ENCODE measurements at regions not wholly inside any gene's neighbourhood (a gene's known extent, or its start where the extent isn't known, plus 50 kb on each side); places are given as distances from the start of the nearest gene placed in this dataset.
"Not testable (repeated sequence)": the region's sequence is repeated elsewhere in the genome, so short reads cannot be mapped to it uniquely, and the experiment has no call there.

DNA sequence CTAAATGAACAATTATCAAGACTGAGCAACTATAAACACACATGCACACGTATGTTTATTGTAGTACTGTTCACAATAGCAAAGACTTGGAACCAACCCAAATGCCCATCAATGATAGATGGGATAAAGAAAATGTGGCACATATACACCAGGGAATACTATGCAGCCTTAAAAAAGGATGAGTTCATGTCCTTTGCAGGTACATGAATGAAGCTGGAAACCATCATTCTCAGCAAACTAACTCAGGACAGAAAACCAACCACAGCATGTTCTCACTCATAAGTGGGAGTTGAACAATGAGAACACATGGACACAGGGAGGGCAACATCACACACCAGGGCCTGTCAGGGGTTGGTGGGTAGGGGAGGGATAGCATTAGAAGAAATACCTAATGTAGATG is 445.4 kb downstream of the BCAT1 start:
- not testable (repeated sequence) for DNase-seq

DNA sequence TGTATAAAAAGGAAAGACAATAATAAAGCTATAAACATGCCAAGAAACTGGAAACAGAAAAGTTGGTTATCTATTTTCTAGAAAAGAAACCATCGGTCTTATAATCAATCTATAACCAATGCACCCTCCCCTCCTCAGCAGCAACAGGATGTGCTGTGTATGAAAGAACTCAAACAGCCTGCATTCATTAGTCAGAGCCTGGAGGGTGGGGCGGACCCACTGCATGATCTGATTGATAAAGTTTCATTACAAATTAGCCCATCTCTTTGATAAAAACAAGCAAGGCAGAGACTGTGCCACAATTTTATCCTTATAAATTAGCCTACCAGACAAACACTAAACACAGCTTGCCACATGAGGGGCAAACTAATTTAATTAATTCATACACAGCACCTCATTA is 448.1 kb downstream of the BCAT1 start:
- DNase-seq: no peak

DNA sequence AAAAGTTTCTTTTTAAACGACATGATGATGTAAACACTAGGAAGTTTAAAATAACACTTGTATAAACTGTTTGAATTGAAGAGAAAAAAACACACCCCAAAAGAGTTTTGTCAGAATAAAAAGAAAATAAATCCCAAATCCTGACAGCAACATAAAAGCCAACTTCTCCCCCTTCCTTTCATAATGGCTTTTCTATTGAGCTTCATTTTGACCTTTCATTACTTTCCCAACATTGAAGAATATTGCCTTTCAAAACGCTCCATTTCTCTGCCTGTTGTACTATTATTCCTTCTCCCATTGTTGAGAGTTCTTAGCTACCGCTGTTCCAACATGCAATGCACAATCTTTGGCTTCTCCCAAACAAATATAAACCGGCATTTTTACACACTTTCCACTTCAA is 448.5 kb downstream of the BCAT1 start:
- no peak for DNase-seq

DNA sequence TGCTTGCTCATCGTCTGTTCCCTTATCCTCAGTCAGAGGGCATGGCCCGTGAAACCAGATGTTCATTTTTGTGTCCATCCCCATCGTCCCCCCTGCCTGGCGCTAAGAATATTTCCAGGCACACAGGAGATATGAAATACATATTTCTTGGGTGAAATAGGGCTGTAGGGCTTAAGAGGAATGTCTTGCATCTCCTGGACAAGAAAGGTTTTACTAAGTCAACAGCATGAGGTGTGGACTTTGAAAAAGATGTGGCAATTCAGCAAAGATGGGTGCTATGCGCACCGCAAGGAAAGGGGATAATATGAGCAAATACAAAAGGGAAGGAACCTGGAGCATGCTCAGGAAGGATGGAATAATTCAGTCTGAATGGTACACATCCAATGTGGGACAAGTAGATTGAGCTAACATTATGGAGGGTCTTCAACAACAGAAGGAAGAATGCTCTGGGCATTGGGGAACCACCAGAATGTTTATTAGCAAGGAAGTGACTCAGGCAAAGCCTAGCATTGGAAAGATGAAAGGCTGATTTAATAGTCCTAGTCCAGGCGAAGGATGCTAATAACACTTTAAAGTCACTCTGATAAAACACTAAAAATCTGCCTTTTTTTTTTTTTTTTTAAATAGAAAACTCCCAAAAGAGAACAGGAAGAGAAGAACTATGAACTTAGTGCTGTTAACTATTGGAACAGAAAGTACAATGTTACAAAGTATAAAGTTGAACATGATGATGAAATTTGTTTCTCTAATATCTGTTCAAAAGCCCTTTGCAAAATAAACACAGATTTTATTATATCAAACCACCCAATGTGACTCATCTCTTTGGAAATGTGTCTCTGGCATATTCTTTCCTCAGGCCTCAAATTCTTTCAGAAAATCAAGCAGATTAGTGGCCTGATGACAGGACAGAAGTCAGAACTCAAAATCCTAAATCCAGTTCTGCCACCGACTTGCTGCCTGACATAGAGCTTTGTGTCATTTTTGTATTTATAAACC is 449.5 kb downstream of the BCAT1 start:
- DNase-seq: no peak

DNA sequence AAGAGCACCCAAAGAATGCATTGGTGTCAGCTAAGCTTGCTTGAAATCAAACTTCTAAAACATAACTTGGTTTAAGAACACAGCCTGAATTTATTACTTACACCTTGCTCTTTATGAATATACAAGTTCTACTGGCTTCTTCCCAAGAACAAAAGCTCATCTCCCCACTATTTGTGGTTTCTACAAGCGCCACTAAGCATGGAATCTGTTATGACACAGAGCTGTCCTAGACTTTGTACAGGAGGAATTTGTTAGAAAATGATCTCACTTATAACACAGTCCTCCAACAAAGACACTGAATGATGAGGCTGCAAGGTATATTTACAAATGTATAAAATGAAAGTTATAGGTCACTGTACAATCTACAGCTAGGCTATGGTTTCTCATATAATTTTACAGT is 452.1 kb downstream of the BCAT1 start:
- no peak for DNase-seq

DNA sequence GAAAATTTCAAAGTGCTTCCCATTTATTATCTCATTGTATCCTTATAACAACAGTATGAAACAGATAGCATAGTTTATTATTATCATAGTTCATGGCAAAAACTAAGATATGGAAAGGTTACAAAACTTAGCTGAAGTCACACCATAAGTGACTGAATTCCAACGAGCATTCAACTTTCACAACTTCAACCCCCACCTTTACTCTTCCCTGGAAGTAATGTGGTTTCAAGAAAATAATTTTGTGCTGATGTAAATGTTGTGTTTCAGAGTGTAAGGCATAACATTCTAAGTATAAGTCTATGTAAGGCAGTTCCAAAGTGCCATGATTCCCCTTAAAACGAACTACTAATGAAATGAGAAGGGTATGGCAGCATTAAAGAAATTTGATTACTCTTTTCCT is 454.5 kb downstream of the BCAT1 start:
- DNase-seq: no peak

DNA sequence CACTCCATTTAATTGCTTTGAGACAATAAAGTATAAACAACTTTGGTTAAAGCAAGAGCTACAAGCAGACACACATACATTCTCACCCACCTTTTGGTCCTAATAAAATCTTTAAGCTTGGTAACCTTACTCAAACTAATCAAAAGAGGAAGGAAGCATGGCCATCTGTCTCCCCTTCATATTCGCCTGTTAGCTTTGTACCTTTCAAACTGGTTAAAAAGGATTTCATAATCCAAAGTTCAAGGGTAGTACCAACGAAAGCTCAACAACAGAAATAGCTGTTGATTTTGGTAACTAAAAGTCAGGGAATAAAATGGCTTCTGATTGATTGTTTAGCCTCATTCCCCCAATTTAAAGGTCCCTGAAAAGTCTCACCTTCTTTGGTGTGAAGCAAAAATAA is 456.9 kb downstream of the BCAT1 start:
- DNase-seq: no peak

DNA sequence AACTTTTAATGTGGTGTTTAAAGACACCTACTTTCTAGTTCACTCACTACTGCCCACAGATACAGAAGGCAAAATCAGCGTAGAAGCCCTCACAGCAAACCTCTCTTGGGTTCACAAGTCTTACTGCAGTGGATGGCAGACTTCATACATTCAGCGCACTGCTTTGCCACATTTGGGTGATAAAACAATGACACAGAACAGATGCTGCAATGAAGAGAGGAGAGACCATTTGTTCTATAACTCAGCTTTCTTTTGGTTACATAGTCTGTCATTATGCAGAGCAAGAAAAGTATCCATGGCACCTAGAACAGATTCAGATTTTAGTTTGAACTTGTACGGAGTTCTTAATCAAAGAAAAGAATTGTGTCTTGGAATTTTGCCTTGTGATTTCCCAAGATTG is 459.0 kb downstream of the BCAT1 start:
- no peak for DNase-seq

DNA sequence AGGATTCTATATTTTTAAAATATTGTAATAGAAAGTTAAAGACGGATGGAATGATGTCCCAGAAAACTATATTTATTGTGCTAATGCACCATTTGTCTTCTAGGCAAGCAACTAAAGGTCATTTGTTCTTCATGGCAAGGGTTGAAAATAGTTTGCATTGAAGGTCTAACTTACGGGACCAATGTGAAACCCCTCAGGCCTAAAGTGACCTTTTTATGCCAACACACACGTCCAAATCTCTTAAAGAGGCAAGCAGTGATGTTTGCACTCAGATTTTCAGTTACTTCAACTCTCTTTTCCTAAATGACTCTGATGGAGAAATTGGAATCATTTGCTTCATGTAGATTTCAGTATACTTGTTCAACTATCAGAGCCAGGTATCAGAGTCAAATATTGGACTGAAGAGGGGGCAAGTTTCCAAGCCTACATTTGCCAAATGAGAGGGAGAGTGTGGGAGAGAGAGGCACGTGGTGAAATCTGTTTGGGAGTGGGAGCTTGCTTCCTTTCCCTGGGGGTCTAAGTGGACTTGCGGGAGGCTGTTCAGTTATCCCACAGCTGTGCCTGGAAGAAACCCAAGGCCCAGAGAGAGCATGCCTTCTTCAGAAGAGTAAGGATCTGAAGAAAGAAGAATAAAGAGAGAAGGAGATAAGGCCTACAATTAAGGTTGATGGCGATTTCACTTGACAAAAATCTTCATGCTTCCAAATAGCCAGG is 459.8 kb downstream of the BCAT1 start:
- DNase-seq: no peak

DNA sequence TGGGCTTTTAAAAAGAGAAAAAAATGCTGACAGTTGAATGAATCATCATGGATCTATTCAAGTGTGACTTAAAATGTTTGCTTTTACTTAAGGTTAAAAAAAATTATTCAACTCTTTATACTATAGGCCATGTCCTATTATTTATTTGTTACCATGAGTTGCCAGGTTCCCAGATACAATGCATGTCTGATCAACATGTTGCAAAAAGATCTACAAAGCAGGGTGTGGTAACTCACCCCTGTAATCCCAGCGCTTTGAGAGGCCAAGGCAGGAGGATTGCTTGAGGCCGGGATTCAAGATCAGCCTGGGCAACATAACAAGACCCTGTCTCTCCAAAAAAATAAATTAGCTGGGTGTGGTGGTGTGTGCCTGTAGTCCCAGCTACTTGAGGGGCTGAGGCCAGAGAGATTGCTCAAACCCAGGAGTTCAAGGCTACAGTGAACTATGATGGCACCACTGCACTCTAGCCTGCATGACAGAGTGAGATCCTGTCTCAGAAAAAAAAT is 460.8 kb downstream of the BCAT1 start:
- DNase-seq: no peak

DNA sequence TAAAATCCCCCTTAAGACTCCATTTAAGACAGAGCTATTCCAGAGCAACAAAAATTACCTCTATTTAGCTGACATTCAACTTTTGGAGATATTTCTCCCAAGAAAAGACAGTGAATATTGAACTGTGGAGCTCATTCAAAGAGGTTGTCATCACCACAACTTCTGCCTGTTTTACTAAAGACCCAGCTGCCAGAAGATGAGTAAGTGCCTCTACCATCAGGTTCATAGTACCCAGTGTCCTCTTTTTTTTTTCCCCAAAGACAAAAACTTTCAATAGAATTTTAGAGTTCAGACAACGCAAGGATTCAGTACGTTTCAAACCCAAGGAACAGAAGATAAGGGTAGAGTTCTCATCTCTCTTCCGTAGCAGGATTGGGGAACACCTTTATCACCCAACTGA is 461.3 kb downstream of the BCAT1 start:
- DNase-seq: no peak

DNA sequence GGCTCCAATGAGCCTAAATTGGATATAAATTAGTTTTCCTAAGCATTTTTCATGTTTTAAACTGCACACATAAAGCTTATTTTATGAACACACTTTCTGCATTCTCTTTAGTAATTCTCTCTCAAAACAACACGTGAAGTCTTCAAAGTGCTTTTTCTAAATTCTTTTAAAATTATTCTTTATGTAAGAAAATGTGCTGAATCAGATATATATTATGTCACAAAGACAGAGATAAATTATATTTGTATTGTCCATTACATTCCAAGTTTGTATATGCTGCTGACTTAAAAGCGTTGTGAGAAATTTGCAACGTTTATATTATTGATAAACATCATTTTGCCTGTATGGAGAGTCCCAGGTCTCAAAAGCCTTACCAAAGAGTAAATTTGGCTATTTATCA is 465.2 kb downstream of the BCAT1 start:
- DNase-seq: no peak

DNA sequence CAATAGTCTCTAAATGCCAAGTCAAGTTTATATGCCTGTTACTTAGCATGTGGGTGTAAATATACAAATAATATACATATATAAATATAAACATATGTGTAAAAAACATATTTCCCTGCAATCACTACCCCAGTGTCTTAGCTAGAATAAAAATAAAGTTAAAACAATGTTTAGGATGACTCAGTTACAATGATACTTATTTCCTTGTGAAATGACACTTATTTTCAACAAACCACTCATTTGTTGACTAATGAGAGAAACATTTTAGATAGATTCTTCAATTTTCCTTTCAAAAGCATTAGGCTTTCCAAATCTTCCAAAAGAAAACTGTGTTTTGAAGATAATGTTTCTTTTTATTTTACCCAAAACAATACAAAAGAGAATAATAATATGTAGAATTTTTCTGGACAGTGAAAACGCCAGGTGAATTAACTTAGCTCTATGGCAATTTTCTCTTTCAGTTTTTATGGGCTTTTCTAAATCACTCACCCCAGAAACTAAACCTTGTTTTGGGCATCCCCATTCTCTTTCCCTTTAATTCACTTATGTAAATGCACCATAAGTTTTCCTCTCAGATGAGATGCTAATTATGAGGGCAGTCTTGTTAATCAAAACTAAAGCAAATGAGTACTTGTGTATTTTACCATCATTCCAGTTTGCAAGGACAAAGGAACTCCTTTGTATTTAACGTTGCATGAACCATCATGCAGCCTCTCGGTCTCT is 465.9 kb downstream of the BCAT1 start:
- no peak for DNase-seq

DNA sequence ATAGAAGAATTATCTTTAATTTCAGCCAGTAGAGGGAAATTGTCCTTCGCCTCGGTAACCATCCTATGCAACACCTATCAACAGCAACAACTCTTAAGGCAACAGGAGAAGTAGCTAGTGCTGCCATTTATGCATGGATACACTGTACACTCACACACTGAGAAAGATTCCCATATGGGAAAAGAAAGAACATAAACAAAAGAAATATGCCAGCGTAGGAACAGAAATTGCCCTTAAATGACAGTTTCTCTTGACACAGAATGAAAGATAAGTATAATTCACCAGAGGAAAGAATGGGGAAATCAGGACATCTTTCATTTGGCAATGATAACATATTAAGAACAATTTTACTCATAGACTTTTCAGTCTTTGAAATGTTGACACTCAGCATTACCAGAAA is 466.9 kb downstream of the BCAT1 start:
- no peak for DNase-seq

DNA sequence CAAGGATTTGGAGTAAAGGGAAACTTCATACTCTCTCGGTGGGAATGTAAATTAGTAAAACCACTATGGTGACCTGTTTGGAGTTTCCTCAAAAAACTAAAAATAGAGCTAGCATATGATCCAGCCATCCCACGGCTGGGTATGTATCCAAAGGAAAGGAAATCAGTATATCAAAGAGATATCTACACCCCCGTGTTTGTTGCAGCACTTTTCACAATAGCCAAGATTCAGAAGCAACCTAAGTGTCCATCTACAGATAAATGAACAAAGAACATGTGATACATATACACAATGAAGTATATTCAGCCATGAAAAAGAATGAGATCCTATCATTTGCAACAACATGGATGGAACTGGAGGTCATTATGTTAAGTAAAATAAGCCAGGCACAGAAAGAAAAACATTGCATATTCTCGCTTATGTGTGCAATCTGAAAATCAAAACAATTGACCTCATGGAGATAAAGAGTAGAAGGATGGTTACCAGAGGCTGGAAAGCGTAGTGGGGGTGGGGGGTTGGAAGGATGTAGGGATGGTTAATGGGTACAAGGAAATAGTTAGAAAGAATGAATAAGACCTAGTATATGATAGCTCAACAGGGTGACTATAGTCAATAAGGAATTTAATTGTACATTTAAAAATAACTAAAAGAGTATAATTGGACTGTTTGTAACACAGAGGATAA is 468.0 kb downstream of the BCAT1 start:
- DNase-seq: no peak

DNA sequence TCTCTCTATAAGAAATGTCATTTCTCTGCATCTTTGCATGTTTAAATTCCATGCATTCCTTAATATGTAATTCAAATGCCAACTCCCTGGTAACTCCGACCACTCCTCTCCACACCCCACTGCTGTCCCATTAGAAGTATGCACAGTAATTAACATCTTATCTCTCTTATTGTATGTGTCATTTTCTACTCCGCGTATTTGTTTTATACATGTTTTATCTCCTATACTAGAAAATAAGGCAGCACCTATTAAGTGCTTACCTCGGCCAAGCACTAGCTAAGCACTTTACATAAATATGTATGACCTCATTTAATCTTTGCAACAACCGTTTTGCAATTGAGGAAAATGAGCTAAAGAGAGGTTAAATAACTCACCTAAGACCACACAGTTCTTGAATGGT is 469.8 kb downstream of the BCAT1 start:
- no peak for DNase-seq

DNA sequence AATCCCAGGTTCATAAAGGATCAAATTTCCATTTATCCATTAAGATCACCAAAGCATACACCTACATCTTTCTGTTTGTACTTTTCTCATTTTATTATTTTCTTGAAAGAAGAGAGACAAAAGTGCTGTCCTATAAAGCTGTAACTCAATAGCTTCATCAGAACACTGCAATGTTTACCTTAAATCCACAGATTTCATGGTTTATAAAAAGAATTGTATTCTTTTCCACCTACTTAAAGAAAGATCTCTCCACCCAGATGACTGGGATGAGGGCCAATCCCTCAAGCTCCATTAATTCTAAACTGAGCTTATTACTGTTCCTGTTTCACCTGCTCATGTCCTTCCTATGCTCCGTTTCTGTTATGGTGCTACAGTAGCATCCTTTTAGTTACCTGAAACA is 470.6 kb downstream of the BCAT1 start:
- no peak for DNase-seq

DNA sequence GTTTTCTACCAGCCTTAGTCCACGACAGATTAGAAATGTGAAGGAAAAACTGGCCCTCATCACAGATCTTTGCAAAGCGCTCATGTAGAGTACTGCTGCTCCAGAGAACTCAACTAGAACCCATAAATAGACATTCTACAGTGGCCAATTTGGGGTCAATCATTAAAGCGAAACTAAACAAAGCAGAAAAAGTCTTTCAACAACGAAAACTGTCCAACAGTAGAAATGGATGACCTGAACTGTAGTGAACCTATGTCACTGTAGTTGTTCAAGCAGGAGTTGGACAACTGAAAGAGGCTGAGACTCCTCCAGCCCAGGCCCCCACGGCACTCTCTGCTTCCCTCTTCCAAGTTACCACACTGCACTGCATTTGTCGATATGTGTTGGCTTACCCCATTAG is 472.6 kb downstream of the BCAT1 start:
- no peak for DNase-seq

DNA sequence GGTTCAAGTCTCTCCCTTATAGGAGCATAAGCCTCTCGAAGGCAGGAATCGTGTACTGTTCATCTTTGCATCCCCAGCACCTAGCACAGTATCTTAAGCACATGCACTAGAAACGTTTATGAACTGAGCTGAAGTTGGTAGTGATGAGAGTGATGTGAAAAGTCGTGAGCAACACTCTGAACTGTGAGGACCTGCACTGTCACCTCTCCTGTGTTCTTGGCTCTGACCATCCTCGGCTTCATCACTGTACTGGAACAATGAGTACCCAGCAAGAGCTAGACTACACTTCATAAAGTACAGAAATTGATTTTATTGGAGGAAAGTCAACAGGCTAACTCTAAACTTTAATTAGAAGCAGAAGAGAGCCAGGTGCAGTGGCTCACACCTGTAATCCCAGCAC is 473.6 kb downstream of the BCAT1 start:
- DNase-seq: no peak

DNA sequence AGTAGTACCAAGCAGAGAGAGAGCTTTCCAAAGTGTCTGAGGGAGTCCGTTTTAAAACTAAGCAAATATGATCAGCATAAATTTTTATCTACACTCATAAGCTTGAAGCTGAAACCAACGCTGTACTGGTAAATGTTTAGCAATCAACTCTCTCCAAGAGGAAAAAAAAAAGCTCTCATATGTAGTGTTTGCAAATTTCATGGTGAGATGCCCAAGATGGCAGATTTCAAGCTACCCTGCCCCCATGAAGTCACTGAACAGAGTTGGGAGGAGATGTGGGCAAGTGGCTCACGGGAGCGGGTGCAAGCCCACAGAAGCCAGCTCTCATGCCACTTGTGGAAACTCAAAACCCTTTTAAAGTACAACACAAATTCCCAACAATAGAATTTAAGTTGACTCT is 475.8 kb downstream of the BCAT1 start:
- no peak for DNase-seq

DNA sequence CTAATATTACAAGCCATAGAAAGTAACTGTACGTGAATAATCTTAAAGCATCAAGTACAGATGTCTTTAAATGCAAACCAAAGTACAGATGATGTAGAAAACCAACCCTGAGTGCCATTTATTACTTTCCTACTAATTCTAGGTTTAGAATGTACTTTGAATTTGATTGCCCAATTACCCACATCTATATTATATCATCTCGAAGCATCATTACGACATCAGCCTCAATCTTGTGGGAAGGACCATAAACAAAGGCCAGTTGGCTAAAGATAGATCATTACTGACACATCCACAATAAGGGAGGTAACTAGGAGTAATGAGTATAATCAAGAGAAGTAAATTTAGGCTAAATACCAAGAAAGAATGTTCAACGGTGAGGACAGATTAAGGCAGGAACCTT is 478.9 kb downstream of the BCAT1 start:
- DNase-seq: no peak

DNA sequence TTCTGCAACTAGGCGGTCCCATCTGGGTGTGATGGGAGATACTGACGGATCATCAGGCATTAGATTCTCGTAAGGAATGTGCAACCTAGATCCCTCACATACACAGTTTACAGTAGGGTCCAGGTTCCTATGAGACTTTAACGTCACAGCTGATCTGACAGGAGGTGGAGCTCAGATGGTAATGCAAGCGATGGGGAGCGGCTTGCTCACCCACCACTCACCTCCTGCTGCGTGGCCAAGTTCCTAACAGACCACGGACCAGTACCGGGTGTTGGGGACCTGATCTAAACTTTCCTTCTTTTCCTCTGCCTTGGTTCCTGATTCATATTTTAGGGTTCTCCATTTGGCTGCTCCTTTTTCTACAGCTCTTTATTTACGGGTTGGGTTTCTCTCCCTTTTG is 479.8 kb downstream of the BCAT1 start:
- DNase-seq: no peak

DNA sequence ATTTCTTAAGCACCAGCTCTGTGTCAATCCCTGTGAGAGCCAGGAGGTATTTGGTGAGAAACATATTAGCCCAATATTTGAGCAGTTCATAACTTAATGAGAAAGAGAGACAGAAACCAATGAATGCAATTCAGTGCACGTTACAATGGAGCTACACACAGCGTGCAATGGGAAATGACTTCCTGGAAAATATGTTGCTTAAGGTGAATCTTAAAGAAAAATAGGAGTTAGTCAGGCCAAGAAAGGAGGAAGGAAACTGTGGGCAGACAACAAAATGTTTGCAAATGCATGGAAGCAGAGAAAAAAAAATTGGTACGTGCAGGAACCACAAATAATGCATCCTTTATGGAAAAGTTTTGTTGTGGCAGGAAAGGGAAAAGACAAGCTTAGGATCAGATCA is 481.7 kb downstream of the BCAT1 start:
- no peak for DNase-seq

Data from GOT3 (cell line).